ENCODE measurements at regions not wholly inside any gene's neighbourhood (a gene's known extent, or its start where the extent isn't known, plus 50 kb on each side); places are given as distances from the start of the nearest gene placed in this dataset.

GRCh38 chrX:140099221-140099620, 133.9 kb upstream of the CXorf66 start:
- ChIA-PET CTCF (no interaction called here), POLR2A (no interaction called here)
- Histone ChIP-seq H3K36me3 (ENCODE audit: control insufficient read depth, insufficient read depth, low read length) (no peaks in the 10 kb centered on the region), H3K27me3 (ENCODE audit: control insufficient read depth, insufficient read depth, low read length) (no peaks in the 10 kb centered on the region), H3K4me3 (ENCODE audit: low read depth, low read length) (no peak overlapping the region)
- no peak for TF ChIP-seq CTCF (IDR thresholded peaks at IDR 0.05; ENCODE audit: insufficient read depth, low read depth, low read length)
- DNase-seq (ENCODE audit: low read depth), result no peak

GRCh38 chrX:140092121-140092520, 126.8 kb upstream of the CXorf66 start:
- no peak for TF ChIP-seq CTCF (IDR thresholded peaks at IDR 0.05; ENCODE audit: insufficient read depth, low read depth, low read length)
- POLR2A ChIA-PET, result no interaction called here
- Histone ChIP-seq H3K27me3 (ENCODE audit: control insufficient read depth, insufficient read depth, low read length) (peaks cover 2% of the 10 kb centered on the region; the same call in 1 of the 2 replicates), H3K36me3 (ENCODE audit: control insufficient read depth, insufficient read depth, low read length) (no peaks in the 10 kb centered on the region), H3K4me3 (ENCODE audit: low read depth, low read length) (no peak overlapping the region)
- CTCF ChIA-PET, result no interaction called here
- DNase-seq (ENCODE audit: low read depth), result no peak

- no peak for DNase-seq (ENCODE audit: low read depth)
- CTCF ChIA-PET, result no interaction called here
- TF ChIP-seq CTCF (IDR thresholded peaks at IDR 0.05; ENCODE audit: insufficient read depth, low read depth, low read length), result no peak
- H3K36me3 ChIP-seq (ENCODE audit: control insufficient read depth, insufficient read depth, low read length), result no peaks in the 10 kb centered on the region
- H3K27me3 ChIP-seq (ENCODE audit: control insufficient read depth, insufficient read depth, low read length), result peaks cover 2% of the 10 kb centered on the region; the same call in 1 of the 2 replicates
- POLR2A ChIA-PET, result no interaction called here
- peak overlapping the region; percentile 25 for H3K4me3 ChIP-seq (ENCODE audit: low read depth, low read length)
These were observed 126.0 kb upstream of the CXorf66 start for GRCh38 chrX:140091125-140091886.

- DNase-seq (ENCODE audit: low read depth), result no peak
- H3K36me3 ChIP-seq (ENCODE audit: control insufficient read depth, insufficient read depth, low read length), result no peaks in the 10 kb centered on the region
- POLR2A ChIA-PET, result no interaction called here
- CTCF ChIA-PET, result no interaction called here
- no peak for TF ChIP-seq CTCF (IDR thresholded peaks at IDR 0.05; ENCODE audit: insufficient read depth, low read depth, low read length)
- H3K27me3 ChIP-seq (ENCODE audit: control insufficient read depth, insufficient read depth, low read length), result peaks cover 2% of the 10 kb centered on the region; the same call in 1 of the 2 replicates
- peak overlapping the region; percentile 25; the same call in 1 of the 2 replicates for H3K4me3 ChIP-seq (ENCODE audit: low read depth, low read length)
These were observed 125.4 kb upstream of the CXorf66 start for GRCh38 chrX:140090800-140091124.

- ChIA-PET POLR2A (no interaction called here), CTCF (no interaction called here)
These were observed 123.1 kb upstream of the CXorf66 start for GRCh38 chrX:140088438-140088837.

More at GRCh38 chrX:140088438-140088837, 123.1 kb upstream of the CXorf66 start:
- H3K27me3 ChIP-seq (ENCODE audit: control insufficient read depth, insufficient read depth, low read length), result peaks cover 2% of the 10 kb centered on the region; the same call in 1 of the 2 replicates
- no peak overlapping the region for H3K4me3 ChIP-seq (ENCODE audit: low read depth, low read length)
- no peak for DNase-seq (ENCODE audit: low read depth)
- no peak for TF ChIP-seq CTCF (IDR thresholded peaks at IDR 0.05; ENCODE audit: insufficient read depth, low read depth, low read length)
- no peaks in the 10 kb centered on the region for H3K36me3 ChIP-seq (ENCODE audit: control insufficient read depth, insufficient read depth, low read length)

Measured in BJ (cell line).